ENCODE measurements at regions not wholly inside any gene's neighbourhood (a gene's known extent, or its start where the extent isn't known, plus 50 kb on each side); places are given as distances from the start of the nearest gene placed in this dataset.
A peak's percentile ranks its signal among the peaks of the same experiment; 100 is the strongest.

GRCh38 chr10:22150842-22151241, 67.0 kb downstream of the EBLN1 start:
- H3K79me2 ChIP-seq (ENCODE audit: control insufficient read depth, insufficient read depth, low read length), result no peaks in the 10 kb centered on the region
- H3K9ac ChIP-seq (ENCODE audit: insufficient read depth in 1 of 2, low read depth in 2 of 2, low read length in 2 of 2), result no peak overlapping the region
- ChIA-PET CTCF (ENCODE audit: low intra/inter-chr PET ratio) (no interaction called here), POLR2A (no interaction called here)
- WGBS (ENCODE audit: insufficient coverage, low coverage, missing lambda C conversion rate), result 19% methylated on average over 1 of the region's 1 CpG
- no peak overlapping the region for H3K4me2 ChIP-seq (ENCODE audit: insufficient read depth, low read length)
- H2AFZ ChIP-seq (ENCODE audit: low read depth, low read length), result no peak overlapping the region
- TF ChIP-seq HMGXB4 (CRISPR knock-in tag; IDR thresholded peaks at IDR 0.05) (no peak), ZNF324 (CRISPR knock-in tag; IDR thresholded peaks at IDR 0.05) (peak; percentile 91)
- H3K4me1 ChIP-seq (replicated peaks in 1 of 2; ENCODE audit: control insufficient read depth in 2 of 2, insufficient read depth in 2 of 2, low read length in 2 of 2), result no peaks in the 10 kb centered on the region
- ATAC-seq, result no peak
- peaks cover 2% of the 10 kb centered on the region; the same call in 1 of the 2 replicates for H3K9me3 ChIP-seq (replicated peaks; ENCODE audit: control insufficient read depth, insufficient read depth, low read depth, low read length)
- H4K20me1 ChIP-seq (replicated peaks; ENCODE audit: control insufficient read depth, insufficient read depth, low read length), result no peaks in the 10 kb centered on the region
- FAIRE-seq, result no peak
- no peaks in the 10 kb centered on the region for H3K27me3 ChIP-seq (ENCODE audit: control insufficient read depth in 2 of 2, insufficient read depth in 2 of 2, low read length in 2 of 2)
- intact Hi-C loops (cut with micrococcal nuclease), result no loop called here
- no TSS peak for BruUV-seq (replicated peaks)
- no peak for DNase-seq (ENCODE audit: extremely low read depth in 1 of 4, low spot score in 3 of 4)
- no peaks in the 10 kb centered on the region for H3K9me1 ChIP-seq (ENCODE audit: control insufficient read depth, insufficient read depth, low read length)
- H3K36me3 ChIP-seq (ENCODE audit: control insufficient read depth, insufficient read depth, low read length), result no peaks in the 10 kb centered on the region
- in situ Hi-C loops (cut with MboI), result no loop called here
- no peak overlapping the region for H3K4me3 ChIP-seq
- H3K27ac ChIP-seq (ENCODE audit: extremely low read depth, low read depth, low read length), result no peak overlapping the region

- H3K79me2 ChIP-seq (ENCODE audit: control insufficient read depth, insufficient read depth, low read length), result no peaks in the 10 kb centered on the region
- H3K4me2 ChIP-seq (ENCODE audit: insufficient read depth, low read length), result no peak overlapping the region
- CTCF ChIA-PET (ENCODE audit: low intra/inter-chr PET ratio), result no interaction called here
- intact Hi-C loops (cut with micrococcal nuclease), result no loop called here
- no peaks in the 10 kb centered on the region for H3K9me1 ChIP-seq (ENCODE audit: control insufficient read depth, insufficient read depth, low read length)
- no peak overlapping the region for H3K4me3 ChIP-seq
- no peak overlapping the region for H3K9ac ChIP-seq (ENCODE audit: insufficient read depth in 1 of 2, low read depth in 2 of 2, low read length in 2 of 2)
- no peaks in the 10 kb centered on the region for H4K20me1 ChIP-seq (replicated peaks; ENCODE audit: control insufficient read depth, insufficient read depth, low read length)
- H3K27me3 ChIP-seq (ENCODE audit: control insufficient read depth in 2 of 2, insufficient read depth in 2 of 2, low read length in 2 of 2), result no peaks in the 10 kb centered on the region
- peaks cover 2% of the 10 kb centered on the region; the same call in 1 of the 2 replicates for H3K9me3 ChIP-seq (replicated peaks; ENCODE audit: control insufficient read depth, insufficient read depth, low read depth, low read length)
- POLR2A ChIA-PET, result no interaction called here
- no peaks in the 10 kb centered on the region for H3K4me1 ChIP-seq (replicated peaks in 1 of 2; ENCODE audit: control insufficient read depth in 2 of 2, insufficient read depth in 2 of 2, low read length in 2 of 2)
- TF ChIP-seq HMGXB4 (CRISPR knock-in tag; IDR thresholded peaks at IDR 0.05), result no peak
- peak; percentile 70 for TF ChIP-seq NFIC (IDR thresholded peaks at IDR 0.05)
- no peak for TF ChIP-seq ZNF175 (CRISPR knock-in tag; IDR thresholded peaks at IDR 0.05; ENCODE audit: low read depth)
- TF ChIP-seq ILF3 (IDR thresholded peaks at IDR 0.05; ENCODE audit: borderline replicate concordance), result no peak
- BruUV-seq (replicated peaks), result no TSS peak
- H2AFZ ChIP-seq (ENCODE audit: low read depth, low read length), result no peak overlapping the region
- H3K36me3 ChIP-seq (ENCODE audit: control insufficient read depth, insufficient read depth, low read length), result no peaks in the 10 kb centered on the region
- DNase-seq (ENCODE audit: extremely low read depth in 1 of 4, low spot score in 3 of 4), result no peak
- in situ Hi-C loops (cut with MboI), result no loop called here
- ATAC-seq, result no peak
- no peak for FAIRE-seq
- H3K27ac ChIP-seq (ENCODE audit: extremely low read depth, low read depth, low read length), result no peak overlapping the region
Measured at GRCh38 chr10:22148961-22149360, 68.9 kb downstream of the EBLN1 start.
